ENCODE measurements at regions not wholly inside any gene's neighbourhood (a gene's known extent, or its start where the extent isn't known, plus 50 kb on each side); places are given as distances from the start of the nearest gene placed in this dataset.
"Not testable (repeated sequence)": the region's sequence is repeated elsewhere in the genome, so short reads cannot be mapped to it uniquely, and the experiment has no call there.

DNA sequence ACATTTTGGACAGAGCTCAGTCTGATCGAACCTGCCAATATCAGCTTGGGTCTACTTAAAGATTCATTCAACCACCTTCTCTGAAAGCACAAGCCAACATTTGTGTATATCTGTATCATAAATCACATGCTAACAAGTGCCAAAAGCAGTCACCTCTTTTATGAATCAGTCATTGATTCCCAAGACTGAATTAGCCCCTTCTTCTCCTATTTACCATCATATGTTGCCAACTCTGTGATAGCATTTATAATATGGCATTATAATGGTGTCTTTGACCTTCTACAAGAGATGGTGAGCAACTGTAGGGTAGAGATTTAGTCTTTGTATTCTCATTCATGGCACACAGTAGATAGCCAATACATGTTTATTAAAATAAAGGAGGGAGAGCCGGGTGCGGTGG is 61.4 kb downstream of the DDX53 start:
- Histone ChIP-seq H3K4ac (ENCODE audit: low read depth, low read length) (no peak overlapping the region), H4K5ac (ENCODE audit: low read length) (no peak overlapping the region), H2BK15ac (replicated peaks; ENCODE audit: low read depth) (no peak overlapping the region), H3K56ac (ENCODE audit: low read length) (no peak overlapping the region), H3K79me1 (ENCODE audit: low read length) (no peaks in the 10 kb centered on the region), H3K79me2 (ENCODE audit: control insufficient read depth, insufficient read depth, low read length) (no peaks in the 10 kb centered on the region), H3K27me3 (ENCODE audit: insufficient read depth, low read length, poor library complexity) (no peaks in the 10 kb centered on the region), H3K36me3 (ENCODE audit: control insufficient read depth, insufficient read depth, low read length) (no peaks in the 10 kb centered on the region), H2AK5ac (ENCODE audit: low read length) (no peak overlapping the region), H3K18ac (ENCODE audit: low read length) (no peak overlapping the region), H3K4me2 (ENCODE audit: low read length) (no peak overlapping the region), H2BK120ac (ENCODE audit: low read depth, low read length) (no peak overlapping the region), H4K8ac (ENCODE audit: low read depth, low read length) (no peak overlapping the region), H3K23ac (ENCODE audit: low read length) (no peak overlapping the region), H3K27ac (ENCODE audit: low read depth, low read length) (no peak overlapping the region), H2BK5ac (ENCODE audit: low read length) (no peak overlapping the region), H3K4me3 (ENCODE audit: low read length) (no peak overlapping the region), H3K9ac (ENCODE audit: low read length) (no peak overlapping the region), H3K4me1 (ENCODE audit: control insufficient read depth, low read depth, low read length) (no peaks in the 10 kb centered on the region)
- WGBS (ENCODE audit: extremely low coverage, insufficient coverage, low lambda C conversion rate), result no CpG with 5 or more reads among the region's 3 CpGs
- DNase-seq, result no peak

DNA sequence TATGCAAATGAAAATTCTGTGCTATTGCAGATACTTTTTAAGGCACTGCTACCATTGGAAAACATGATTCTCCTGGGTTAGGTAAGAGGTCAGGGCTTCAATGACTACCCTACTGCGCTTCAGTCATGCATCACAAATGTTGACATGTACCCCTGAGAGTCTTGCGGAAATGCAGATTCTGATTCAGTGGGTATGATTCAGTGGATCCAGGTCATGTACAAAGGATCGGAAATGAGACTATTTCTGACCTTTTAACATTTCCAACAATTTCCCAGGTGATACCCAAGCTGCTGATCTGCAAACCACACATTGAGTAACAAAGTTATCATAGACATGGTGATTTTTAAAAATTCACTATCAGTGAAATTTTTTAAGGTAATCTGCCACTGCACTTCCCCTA is 62.6 kb downstream of the DDX53 start:
- DNase-seq, result no peak
- Histone ChIP-seq H2BK15ac (replicated peaks; ENCODE audit: low read depth) (no peak overlapping the region), H3K36me3 (ENCODE audit: control insufficient read depth, insufficient read depth, low read length) (no peaks in the 10 kb centered on the region), H3K56ac (ENCODE audit: low read length) (no peak overlapping the region), H4K8ac (ENCODE audit: low read depth, low read length) (no peak overlapping the region), H3K4me1 (ENCODE audit: control insufficient read depth, low read depth, low read length) (no peaks in the 10 kb centered on the region), H3K4ac (ENCODE audit: low read depth, low read length) (no peak overlapping the region), H3K4me2 (ENCODE audit: low read length) (no peak overlapping the region), H3K27ac (ENCODE audit: low read depth, low read length) (no peak overlapping the region), H2AK5ac (ENCODE audit: low read length) (no peak overlapping the region), H3K4me3 (ENCODE audit: low read length) (no peak overlapping the region), H3K27me3 (ENCODE audit: insufficient read depth, low read length, poor library complexity) (no peaks in the 10 kb centered on the region), H3K79me1 (ENCODE audit: low read length) (no peaks in the 10 kb centered on the region), H3K18ac (ENCODE audit: low read length) (no peak overlapping the region), H3K79me2 (ENCODE audit: control insufficient read depth, insufficient read depth, low read length) (no peaks in the 10 kb centered on the region), H3K23ac (ENCODE audit: low read length) (no peak overlapping the region), H3K9ac (ENCODE audit: low read length) (no peak overlapping the region), H2BK5ac (ENCODE audit: low read length) (no peak overlapping the region), H4K5ac (ENCODE audit: low read length) (no peak overlapping the region), H2BK120ac (ENCODE audit: low read depth, low read length) (no peak overlapping the region)
- no CpG with 5 or more reads among the region's 3 CpGs for WGBS (ENCODE audit: extremely low coverage, insufficient coverage, low lambda C conversion rate)

DNA sequence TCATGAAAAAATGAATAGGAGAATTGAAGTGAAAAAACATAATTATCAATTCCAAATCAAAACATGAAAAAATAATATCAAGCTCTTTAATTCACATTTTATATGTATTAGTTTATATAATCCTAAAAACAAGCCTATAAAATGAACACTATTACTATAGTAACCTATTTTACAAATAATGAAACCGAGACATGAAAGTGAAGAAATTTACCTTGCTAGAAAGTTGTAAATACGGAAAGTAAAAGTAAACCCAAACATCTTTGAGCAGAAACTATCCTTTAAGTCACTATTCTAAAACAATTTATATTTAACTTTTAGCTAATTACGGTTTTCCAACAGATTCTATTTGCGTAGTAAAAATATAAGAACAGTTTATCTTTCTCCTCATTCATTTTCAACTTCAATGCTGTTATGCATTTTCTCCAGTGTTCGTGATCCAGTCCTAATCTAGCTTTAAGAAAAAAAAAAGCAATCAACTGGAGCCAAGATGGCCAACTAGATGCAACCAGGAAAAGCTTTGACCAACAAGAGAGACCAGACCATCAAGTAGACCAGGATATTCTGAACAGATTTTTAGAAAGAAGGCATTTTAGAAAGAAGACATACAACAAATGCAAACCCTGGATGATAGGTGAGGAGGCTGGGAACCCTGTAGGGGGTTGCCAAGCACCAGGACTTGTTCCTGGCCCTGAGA is 67.0 kb downstream of the DDX53 start:
- H2BK5ac ChIP-seq (ENCODE audit: low read length), result no peak overlapping the region
- no peak overlapping the region for H4K5ac ChIP-seq (ENCODE audit: low read length)
- no peaks in the 10 kb centered on the region for H3K27me3 ChIP-seq (ENCODE audit: insufficient read depth, low read length, poor library complexity)
- no peaks in the 10 kb centered on the region for H3K36me3 ChIP-seq (ENCODE audit: control insufficient read depth, insufficient read depth, low read length)
- no peak for DNase-seq
- H3K23ac ChIP-seq (ENCODE audit: low read length), result no peak overlapping the region
- H3K4me3 ChIP-seq (ENCODE audit: low read length), result no peak overlapping the region
- no peak overlapping the region for H3K18ac ChIP-seq (ENCODE audit: low read length)
- no peak overlapping the region for H3K4ac ChIP-seq (ENCODE audit: low read depth, low read length)
- no peaks in the 10 kb centered on the region for H3K4me1 ChIP-seq (ENCODE audit: control insufficient read depth, low read depth, low read length)
- H2AK5ac ChIP-seq (ENCODE audit: low read length), result no peak overlapping the region
- no peak overlapping the region for H2BK15ac ChIP-seq (replicated peaks; ENCODE audit: low read depth)
- no peaks in the 10 kb centered on the region for H3K79me2 ChIP-seq (ENCODE audit: control insufficient read depth, insufficient read depth, low read length)
- H2BK120ac ChIP-seq (ENCODE audit: low read depth, low read length), result no peak overlapping the region
- no peak overlapping the region for H3K9ac ChIP-seq (ENCODE audit: low read length)
- H3K56ac ChIP-seq (ENCODE audit: low read length), result no peak overlapping the region
- no peak overlapping the region for H3K27ac ChIP-seq (ENCODE audit: low read depth, low read length)
- no CpG with 5 or more reads among the region's 5 CpGs for WGBS (ENCODE audit: extremely low coverage, insufficient coverage, low lambda C conversion rate)
- no peak overlapping the region for H4K8ac ChIP-seq (ENCODE audit: low read depth, low read length)
- no peaks in the 10 kb centered on the region for H3K79me1 ChIP-seq (ENCODE audit: low read length)
- H3K4me2 ChIP-seq (ENCODE audit: low read length), result no peak overlapping the region

DNA sequence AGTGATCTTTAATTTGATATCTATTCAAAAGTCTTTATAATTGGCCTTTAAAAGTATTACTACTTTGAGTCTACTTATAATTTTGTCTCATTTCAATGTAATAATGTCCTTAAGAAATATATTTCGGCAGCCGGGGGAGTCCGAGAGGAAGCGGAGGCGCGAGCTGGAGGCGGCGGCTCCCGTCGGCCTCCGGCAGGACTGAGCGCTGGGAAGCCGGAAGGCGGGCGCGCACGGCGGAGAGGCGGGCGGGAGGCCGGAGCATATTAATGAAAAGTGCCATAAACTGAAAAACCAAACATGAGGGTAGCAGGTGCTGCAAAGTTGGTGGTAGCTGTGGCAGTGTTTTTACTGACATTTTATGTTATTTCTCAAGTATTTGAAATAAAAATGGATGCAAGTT is 75.7 kb downstream of the DDX53 start:
- not testable (repeated sequence) for H2BK15ac ChIP-seq (replicated peaks; ENCODE audit: low read depth); H3K79me2 ChIP-seq (ENCODE audit: control insufficient read depth, insufficient read depth, low read length); H3K23ac ChIP-seq (ENCODE audit: low read length); H3K27me3 ChIP-seq (ENCODE audit: insufficient read depth, low read length, poor library complexity); H3K18ac ChIP-seq (ENCODE audit: low read length); H3K56ac ChIP-seq (ENCODE audit: low read length); H2BK120ac ChIP-seq (ENCODE audit: low read depth, low read length); H3K27ac ChIP-seq (ENCODE audit: low read depth, low read length); H3K36me3 ChIP-seq (ENCODE audit: control insufficient read depth, insufficient read depth, low read length); H4K5ac ChIP-seq (ENCODE audit: low read length); H3K4me2 ChIP-seq (ENCODE audit: low read length); H4K8ac ChIP-seq (ENCODE audit: low read depth, low read length); H3K79me1 ChIP-seq (ENCODE audit: low read length); H2AK5ac ChIP-seq (ENCODE audit: low read length); H3K4me1 ChIP-seq (ENCODE audit: control insufficient read depth, low read depth, low read length); H3K9ac ChIP-seq (ENCODE audit: low read length); H3K4ac ChIP-seq (ENCODE audit: low read depth, low read length); H3K4me3 ChIP-seq (ENCODE audit: low read length); DNase-seq; H2BK5ac ChIP-seq (ENCODE audit: low read length)
- no CpG with 5 or more reads among the region's 21 CpGs for WGBS (ENCODE audit: extremely low coverage, insufficient coverage, low lambda C conversion rate)

GRCh38 chrX:23079347-23079746 is 79.6 kb downstream of the DDX53 start:
- no peak overlapping the region for H3K23ac ChIP-seq (ENCODE audit: low read length)
- no peaks in the 10 kb centered on the region for H3K27me3 ChIP-seq (ENCODE audit: insufficient read depth, low read length, poor library complexity)
- H3K18ac ChIP-seq (ENCODE audit: low read length), result no peak overlapping the region
- no peaks in the 10 kb centered on the region for H3K36me3 ChIP-seq (ENCODE audit: control insufficient read depth, insufficient read depth, low read length)
- H4K8ac ChIP-seq (ENCODE audit: low read depth, low read length), result no peak overlapping the region
- no CpG with 5 or more reads among the region's 1 CpG for WGBS (ENCODE audit: extremely low coverage, insufficient coverage, low lambda C conversion rate)
- no peaks in the 10 kb centered on the region for H3K4me1 ChIP-seq (ENCODE audit: control insufficient read depth, low read depth, low read length)
- H2AK5ac ChIP-seq (ENCODE audit: low read length), result no peak overlapping the region
- H2BK5ac ChIP-seq (ENCODE audit: low read length), result no peak overlapping the region
- no peak overlapping the region for H3K9ac ChIP-seq (ENCODE audit: low read length)
- H3K4ac ChIP-seq (ENCODE audit: low read depth, low read length), result no peak overlapping the region
- H4K5ac ChIP-seq (ENCODE audit: low read length), result no peak overlapping the region
- H3K4me3 ChIP-seq (ENCODE audit: low read length), result no peak overlapping the region
- H3K79me2 ChIP-seq (ENCODE audit: control insufficient read depth, insufficient read depth, low read length), result no peaks in the 10 kb centered on the region
- DNase-seq, result no peak
- H3K4me2 ChIP-seq (ENCODE audit: low read length), result no peak overlapping the region
- H3K56ac ChIP-seq (ENCODE audit: low read length), result no peak overlapping the region
- H2BK120ac ChIP-seq (ENCODE audit: low read depth, low read length), result no peak overlapping the region
- no peaks in the 10 kb centered on the region for H3K79me1 ChIP-seq (ENCODE audit: low read length)
- no peak overlapping the region for H3K27ac ChIP-seq (ENCODE audit: low read depth, low read length)
- H2BK15ac ChIP-seq (replicated peaks; ENCODE audit: low read depth), result no peak overlapping the region

DNA sequence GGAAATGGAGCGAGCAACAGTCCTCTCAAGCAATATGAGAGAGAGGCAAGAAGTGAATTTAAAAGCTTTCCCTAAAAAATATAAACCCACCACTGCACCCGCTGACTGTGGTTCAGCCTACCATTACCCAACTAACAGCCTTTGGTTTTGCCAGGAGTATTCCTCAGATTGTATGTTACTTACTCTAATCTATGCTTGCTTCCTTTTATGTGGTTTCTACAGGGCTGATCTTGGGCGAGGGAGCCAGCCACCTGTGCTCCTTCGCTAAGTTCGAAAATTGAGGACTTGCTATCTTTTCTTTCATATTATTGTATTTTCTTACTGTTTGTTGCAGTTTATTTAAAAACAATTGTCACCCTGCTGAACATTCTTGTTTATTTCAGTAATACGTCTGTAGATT is 101.1 kb downstream of the DDX53 start:
- H3K4me2 ChIP-seq (ENCODE audit: low read length), result no peak overlapping the region
- H2AK5ac ChIP-seq (ENCODE audit: low read length), result no peak overlapping the region
- no peaks in the 10 kb centered on the region for H3K4me1 ChIP-seq (ENCODE audit: control insufficient read depth, low read depth, low read length)
- no peaks in the 10 kb centered on the region for H3K79me2 ChIP-seq (ENCODE audit: control insufficient read depth, insufficient read depth, low read length)
- no peaks in the 10 kb centered on the region for H3K79me1 ChIP-seq (ENCODE audit: low read length)
- H2BK15ac ChIP-seq (replicated peaks; ENCODE audit: low read depth), result no peak overlapping the region
- H3K27ac ChIP-seq (ENCODE audit: low read depth, low read length), result no peak overlapping the region
- H3K4ac ChIP-seq (ENCODE audit: low read depth, low read length), result no peak overlapping the region
- H2BK120ac ChIP-seq (ENCODE audit: low read depth, low read length), result no peak overlapping the region
- no CpG with 5 or more reads among the region's 6 CpGs for WGBS (ENCODE audit: extremely low coverage, insufficient coverage, low lambda C conversion rate)
- H4K8ac ChIP-seq (ENCODE audit: low read depth, low read length), result no peak overlapping the region
- H3K56ac ChIP-seq (ENCODE audit: low read length), result no peak overlapping the region
- H4K5ac ChIP-seq (ENCODE audit: low read length), result no peak overlapping the region
- H3K27me3 ChIP-seq (ENCODE audit: insufficient read depth, low read length, poor library complexity), result no peaks in the 10 kb centered on the region
- no peaks in the 10 kb centered on the region for H3K36me3 ChIP-seq (ENCODE audit: control insufficient read depth, insufficient read depth, low read length)
- no peak overlapping the region for H2BK5ac ChIP-seq (ENCODE audit: low read length)
- no peak overlapping the region for H3K4me3 ChIP-seq (ENCODE audit: low read length)
- no peak for DNase-seq
- no peak overlapping the region for H3K9ac ChIP-seq (ENCODE audit: low read length)
- H3K18ac ChIP-seq (ENCODE audit: low read length), result no peak overlapping the region
- no peak overlapping the region for H3K23ac ChIP-seq (ENCODE audit: low read length)

Data from mesendoderm (in vitro differentiated cells).